DMS153 (cell line): ENCODE measurements at regions not wholly inside any gene's neighbourhood (a gene's known extent, or its start where the extent isn't known, plus 50 kb on each side); places are given as distances from the start of the nearest gene placed in this dataset.
A peak's percentile ranks its signal among the peaks of the same experiment; 100 is the strongest.

Experiments
- DNase-seq: peaks from one replicate; lab custom pipeline; 2025; lab: John Stamatoyannopoulos, UW

DNA sequence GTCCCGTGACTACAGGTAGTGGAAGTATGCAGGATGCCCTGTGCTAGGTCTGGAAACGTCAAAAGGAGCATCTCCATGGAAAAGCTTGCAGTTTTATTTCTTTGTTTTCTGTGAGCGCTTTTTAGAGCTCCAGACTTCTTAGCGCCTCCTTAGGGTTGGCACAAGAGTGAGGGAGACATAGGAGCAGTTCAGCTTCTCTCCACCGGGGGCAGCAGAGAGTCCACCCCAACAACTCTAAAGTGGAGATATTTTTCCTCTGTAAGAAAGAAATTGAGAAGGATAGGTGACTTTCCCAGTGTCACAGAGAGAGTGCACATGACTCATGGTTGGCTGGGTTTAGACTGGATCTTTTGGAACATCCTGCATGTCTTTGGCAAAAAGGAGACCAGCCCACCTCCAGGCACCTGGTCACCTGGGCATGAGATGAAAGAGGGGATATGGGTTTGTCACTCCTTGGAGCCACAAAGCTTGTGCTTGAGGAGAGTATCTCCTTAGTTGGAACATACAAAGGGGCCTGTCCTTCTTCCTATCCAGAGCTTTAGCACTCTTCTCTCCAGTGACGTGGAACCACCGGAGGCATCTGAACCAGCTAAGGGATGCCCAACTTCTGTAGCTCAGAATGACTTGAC is 637.7 kb downstream of the SEMA5A start:
- DNase-seq, result peak; percentile 12

DNA sequence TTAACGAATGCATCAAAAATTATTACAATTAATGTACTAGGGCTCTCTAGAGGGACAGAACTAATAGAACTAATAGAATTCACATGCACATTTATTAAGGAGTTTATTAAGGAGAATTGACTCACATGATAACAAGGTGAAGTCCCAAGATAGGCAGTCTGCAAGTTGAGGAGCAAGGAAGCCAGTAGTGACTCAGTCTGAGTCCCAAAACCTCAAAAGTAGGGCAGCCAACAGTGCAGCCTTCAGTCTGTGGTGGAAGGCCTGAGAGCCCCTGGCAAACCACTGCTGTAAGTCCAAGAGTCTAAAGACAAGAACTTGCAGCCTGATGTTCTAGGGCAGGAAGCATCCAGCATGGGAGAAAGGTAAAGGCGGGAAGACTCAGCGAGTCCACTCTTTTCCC is 633.8 kb downstream of the SEMA5A start:
- DNase-seq, result no peak

DNA sequence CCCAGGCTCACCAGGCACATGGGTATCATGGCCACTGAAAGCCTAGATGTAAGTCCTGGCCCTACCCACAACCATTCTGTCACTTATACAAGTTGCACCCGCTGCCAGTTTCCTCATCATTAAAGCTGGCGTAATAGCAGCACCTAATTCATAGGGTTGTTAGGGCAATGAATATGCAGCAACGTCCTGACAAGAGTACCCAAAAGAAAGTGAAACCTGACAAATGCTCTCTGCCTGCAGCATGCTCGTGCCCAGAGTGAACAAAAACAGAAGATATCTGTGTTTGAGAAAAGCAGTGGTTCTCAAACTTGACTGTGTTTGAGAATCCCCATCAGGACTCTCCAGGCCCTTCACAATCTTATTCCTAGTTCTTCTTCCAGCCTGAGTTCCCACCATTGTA is 632.4 kb downstream of the SEMA5A start:
- no peak for DNase-seq

DNA sequence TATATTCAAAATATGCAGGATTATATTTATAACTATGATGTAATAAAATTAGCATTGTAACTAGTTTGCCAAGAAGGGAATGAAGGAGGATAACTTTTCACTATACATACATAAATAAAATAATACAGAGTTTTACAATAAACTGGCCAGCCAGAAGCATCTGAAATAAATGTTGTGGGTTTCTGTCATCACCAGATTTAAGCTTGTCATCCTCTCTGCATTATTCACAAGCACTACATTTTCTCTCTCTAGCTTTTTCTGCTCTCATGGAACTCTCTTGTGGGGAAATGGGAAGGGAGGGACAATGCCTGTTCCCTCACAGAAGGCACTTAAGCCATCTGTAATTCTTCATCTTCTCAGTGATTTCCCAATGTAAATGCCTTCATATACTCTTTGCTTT is 626.8 kb downstream of the SEMA5A start:
- DNase-seq, result no peak

DNA sequence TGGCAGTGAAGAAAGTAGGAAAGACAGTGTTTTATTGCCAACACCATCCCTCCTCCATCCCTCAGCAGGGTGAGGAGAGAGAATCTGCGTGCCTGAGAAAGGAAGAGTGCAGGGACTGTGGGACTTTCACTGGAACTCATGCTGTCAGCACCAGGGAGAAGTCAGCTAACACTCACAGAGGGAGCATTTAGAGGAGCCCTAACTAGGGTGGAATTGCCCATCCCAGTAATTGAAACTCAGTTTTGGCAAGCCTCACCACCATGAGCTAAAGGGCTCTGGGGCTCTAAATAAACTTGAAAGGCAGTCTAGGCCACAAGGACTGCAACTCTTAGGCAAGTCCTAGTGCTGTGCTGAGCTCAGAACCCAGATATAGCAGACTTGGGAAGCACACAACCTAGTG is 622.3 kb downstream of the SEMA5A start:
- DNase-seq, result no peak

DNA sequence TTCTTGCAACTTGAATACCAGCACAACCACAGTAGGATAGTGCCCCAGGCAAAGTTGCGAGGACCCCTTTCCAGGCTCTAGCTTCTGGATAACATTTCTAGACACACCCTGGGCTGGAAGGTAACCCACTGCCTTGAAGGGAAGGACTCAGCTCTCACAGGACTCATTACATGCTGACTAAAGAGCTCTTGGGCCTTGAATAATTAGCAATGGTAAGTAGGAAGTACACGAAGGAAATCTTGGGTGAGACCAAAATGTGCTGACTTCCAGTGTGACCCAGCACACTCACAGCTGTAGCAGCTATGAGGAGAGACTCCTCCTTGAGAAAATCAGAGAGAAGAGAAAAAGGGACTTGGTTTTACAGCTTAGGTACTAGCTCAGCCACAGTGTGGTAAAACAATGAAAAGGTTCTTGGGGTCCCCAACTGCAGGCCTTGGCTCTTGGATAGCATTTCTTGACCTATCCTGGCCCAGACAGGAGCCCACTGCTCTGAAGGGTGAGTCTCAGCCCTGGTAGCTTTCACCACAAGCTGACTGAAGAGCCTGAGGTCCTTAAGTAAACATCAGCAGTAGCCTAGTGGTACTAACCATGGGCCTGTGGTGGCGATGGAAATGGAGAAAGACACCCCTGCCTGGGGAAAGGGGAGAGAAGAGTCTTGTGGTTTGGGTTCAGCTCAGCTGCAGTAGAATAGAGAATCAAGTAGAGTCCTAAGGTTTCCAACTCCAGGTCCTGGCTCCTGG is 621.7 kb downstream of the SEMA5A start:
- no peak for DNase-seq

DNA sequence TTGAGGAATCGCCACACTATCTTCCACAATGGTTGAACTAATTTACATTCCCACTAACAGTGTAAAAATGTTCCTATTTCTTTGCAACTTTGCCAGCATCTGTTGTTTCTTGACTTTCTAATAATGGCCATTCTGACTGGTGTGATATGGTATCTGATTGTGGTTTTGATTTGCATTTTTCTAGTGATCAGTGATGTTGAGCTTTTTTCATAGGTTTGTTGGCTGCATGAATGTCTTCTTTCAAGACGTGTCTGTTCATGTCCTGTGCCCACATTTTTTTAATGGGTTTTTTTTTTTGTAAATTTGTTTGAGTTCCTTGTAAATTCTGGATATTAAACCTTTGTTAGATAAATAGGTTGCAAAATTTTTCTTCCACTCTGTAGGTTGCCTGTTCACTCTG is 615.9 kb downstream of the SEMA5A start:
- no peak for DNase-seq

DNA sequence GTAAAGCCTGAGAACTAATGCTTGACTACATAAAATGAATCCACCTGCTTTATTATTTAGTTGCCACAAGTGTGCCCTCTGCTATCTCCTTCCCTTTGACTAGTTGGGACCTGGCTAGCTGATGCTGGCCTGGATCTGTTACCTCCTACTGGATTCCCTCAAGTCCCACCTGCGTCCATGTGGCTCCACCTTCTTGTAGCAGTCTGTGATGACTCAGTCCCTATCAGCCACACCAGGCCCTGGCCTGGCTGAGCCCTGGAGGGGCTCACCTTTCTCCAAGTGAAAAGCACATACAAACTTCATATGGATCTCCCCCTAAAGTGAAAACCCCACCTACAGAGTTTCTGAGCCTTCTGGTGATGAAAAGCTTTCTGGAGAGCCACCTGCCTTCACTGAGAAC is 611.4 kb downstream of the SEMA5A start:
- DNase-seq, result no peak

DNA sequence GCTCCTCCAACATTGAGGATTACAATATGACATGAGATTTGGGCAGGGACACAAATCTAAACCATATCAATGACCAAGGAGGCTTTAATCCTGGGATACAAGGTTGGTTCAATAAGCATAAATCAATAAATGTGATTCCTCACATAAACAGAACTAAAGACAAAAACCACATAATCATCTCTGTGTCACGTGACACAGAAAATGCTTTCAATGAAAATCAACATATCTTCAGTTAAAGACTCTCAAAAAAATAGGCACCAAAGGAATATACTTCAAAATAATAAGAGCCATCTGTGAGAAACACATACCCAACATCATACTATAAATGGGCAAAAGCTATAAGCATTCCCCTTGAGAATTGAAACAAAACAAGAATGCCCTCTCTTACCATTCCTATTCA is 604.9 kb downstream of the SEMA5A start:
- DNase-seq, result no peak

DNA sequence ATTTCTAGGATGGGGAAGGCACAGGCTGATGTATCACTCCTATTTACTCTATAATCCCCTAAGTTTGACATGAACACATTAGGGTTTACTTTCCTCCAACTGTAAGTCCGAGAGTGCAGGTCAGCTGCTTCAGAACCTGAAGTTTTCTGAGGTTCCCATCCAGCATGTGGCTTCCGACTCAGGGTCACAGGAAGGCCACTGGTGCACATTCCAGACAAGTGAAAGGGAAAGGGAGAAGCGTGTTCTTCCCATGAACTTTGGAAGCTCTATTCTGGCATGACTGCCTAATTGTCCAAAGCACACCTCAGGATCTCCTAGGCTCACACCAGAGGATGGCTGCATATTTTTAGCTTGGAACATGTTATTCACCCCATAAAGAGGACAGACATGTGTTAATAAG is 602.6 kb downstream of the SEMA5A start:
- no peak for DNase-seq

DNA sequence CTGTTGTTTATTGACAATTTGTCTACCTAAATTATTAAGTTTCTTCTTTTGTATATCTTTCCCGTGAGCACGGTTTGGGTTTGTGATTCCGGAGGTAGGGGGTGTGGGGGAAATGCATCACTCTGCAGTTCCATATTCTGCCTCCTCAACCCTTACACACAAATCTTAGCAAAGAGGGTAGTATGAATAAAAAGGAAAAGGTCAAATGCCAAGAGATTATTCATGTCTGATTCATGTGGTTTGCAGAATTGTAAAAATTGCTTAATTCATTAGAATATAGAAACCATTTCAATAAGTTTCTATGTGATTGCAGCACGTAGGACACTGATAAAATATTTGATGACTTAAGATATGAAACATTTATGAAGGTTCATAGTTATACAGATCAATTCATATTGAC is 601.9 kb downstream of the SEMA5A start:
- DNase-seq, result no peak

DNA sequence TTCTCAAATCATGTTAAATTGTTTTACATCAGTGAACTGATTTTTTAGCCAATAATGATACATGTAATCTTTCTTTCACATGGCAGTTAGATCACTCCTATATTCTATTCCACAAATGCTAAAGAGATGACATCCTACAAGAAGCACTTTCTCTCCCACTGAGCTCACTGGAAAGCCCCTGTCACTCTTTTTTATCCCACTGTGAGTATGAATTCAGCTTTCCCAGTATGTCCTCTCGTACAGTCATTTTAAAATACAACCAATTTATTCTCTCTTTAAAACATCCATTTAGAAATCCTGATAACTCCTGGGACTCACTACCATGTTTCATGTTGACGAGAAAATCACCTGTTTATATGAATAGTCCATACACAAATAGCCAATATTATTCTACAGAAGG is 599.9 kb downstream of the SEMA5A start:
- DNase-seq, result no peak

DNA sequence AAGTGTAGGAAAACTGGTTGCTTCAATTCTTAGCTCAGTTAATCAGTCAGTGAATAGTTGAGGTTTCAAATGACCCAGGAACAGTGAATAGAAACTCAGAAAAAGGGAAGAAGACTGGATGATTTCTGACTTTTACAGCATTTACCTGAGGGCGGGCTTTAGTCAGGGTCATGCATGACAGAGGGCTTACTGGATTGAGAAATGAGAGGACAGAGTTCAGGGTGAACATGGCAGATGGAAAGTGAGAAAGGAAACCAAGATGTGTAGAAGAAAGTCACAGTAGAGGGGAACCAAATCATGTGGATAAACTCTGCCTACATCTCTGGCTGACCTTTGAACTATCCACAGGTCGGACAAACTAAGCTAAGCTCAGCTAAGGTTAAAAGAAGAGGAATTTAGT is 596.0 kb downstream of the SEMA5A start:
- no peak for DNase-seq

DNA sequence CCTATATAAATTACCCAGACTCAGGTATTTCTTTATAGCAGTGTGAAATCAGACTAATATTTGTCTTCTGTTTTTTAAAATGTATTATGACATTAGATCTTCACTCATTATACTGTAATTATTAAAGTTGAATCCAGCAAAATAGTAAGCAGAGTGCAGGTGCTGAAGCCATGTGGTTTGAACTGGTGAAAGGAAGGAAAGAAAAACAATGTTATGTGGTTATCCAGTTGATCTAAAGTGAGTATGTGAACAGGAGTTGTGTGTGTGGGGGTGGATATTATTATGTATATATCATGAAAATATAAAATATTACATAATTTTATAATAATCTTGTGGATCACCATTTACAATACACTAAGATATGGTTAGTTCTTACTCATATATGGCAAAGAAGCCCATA is 593.7 kb downstream of the SEMA5A start:
- DNase-seq, result no peak

DNA sequence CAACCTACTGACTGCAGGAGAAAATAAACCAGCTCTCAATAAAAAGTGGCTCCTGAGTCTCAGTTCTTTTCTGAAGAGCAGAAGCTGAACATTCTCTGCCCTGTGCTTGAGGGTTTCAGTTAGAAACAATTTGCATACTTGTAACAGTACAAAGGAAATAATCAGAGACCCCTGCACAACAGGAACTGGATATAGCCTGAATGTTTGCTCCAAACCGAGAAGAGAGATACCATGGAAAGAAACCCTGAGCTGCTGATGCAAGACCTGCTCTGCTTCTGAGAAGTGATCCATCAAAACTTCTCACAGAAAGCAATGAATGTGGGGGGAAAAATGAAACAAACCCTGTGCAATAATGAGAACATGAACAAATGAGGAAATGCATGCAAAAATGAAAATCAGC is 592.9 kb downstream of the SEMA5A start:
- DNase-seq, result no peak

DNA sequence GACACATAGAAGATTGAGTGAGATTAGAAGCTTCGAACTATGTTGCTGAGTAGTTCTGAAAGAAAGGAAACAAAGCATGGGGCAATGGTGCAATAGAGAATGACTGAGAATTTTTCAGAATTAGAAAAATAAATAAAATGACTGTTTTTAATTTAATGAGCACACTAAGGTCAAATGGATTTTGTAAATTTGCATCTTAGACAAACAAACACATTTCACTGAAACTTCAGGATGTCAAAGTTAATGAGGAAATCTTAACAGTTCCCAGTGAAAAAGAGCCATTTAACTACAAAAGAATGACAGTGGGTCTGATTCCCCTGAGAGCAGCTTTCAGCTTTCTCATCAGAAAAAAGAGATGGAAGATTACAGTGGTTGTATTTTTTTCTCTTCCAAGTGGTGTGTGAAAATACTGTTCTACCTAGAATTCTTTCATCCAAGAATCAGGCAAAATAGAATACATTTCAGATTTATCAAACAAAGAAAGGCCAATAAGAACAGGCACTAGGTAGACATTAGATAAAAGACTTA is 591.9 kb downstream of the SEMA5A start:
- DNase-seq, result no peak

DNA sequence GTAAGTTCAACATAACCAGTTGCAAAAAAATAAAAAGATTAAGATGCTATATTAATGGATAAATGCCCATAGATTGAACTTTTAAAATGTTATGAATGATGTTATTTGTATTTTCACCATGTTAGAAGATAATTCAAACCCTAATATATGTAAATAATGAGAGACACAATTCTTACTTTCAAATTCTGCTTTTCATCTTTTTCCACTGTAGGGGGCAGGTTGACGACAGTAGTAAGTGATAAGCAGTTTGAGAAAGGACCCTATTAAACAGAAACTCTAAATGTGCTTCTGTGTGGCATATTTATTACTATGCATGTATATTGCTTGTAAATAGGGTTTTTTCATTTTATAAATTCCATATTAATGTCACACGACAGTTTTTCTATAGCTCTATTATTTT is 591.1 kb downstream of the SEMA5A start:
- no peak for DNase-seq

DNA sequence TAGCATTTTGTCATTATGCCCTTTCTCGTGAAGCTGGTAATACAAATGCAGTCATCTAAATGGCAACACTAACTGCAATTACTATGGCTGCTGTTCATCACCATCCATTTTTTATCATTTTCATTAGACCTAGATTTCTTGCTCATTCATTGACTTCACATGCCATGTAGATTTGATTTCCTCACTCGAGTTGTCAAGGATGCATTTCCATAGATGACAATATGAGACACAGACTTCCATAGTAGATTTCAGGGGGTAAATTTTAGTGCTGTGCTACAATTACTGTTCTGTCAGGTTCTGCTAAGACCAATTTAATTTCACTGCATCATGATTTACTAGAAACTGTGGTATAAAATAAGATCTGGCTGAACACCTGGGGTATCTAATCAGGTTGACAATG is 589.2 kb downstream of the SEMA5A start:
- DNase-seq, result no peak

DNA sequence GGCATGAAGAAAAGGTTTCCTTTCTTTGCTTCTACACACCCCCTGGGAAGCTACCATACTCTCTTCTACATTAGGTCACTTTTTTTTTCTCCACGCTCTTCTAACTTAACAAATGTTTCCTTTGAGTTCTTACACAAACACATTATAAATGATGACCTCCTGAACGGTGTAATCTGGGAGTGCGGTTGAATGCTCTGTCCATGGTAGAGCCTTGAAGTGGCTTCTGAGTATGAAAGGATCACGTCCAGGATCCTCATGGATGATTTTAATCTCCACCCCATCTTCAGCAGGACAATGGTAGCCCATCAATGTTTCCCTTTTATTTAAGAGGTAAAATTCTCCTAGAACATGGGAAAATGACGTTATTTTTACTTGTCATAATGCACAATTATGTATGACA is 587.3 kb downstream of the SEMA5A start:
- no peak for DNase-seq

DNA sequence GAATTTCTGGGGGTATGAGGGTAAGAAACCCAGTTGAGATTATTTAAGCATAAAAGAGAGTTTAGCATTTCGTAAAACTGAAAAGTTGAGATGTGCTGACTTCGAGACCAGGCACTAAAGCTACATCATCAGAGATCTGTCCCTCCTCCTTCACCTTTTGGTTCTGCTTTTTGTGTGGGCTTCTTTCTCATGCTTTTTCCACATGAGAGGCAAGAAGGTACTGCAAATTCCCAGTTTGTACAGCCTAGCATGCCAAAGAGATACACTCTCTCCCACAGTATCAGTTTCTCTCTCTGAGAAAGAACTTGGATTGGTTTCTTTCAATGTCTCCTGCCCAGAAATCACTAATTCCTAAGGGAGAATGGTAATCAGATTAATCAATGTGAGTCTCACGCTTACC is 584.7 kb downstream of the SEMA5A start:
- no peak for DNase-seq

DNA sequence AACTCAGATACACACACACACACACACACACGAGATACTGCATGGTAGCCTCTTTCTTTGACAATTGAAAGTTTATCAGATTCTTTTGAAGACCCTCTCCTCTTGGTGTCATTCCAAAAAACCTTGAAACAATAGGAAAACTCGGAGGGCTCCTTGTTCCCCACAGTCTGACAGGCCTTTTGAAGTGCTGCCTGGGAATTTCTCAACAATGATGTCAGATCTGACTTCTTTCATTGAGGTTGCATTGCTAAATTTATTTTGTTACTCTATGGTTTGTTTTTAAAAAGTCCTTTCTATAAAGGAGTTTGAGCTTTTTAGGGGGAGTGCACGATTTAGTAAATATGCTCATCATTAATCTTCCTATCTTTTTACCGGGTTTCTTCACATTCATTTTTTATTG is 583.9 kb downstream of the SEMA5A start:
- DNase-seq, result no peak

DNA sequence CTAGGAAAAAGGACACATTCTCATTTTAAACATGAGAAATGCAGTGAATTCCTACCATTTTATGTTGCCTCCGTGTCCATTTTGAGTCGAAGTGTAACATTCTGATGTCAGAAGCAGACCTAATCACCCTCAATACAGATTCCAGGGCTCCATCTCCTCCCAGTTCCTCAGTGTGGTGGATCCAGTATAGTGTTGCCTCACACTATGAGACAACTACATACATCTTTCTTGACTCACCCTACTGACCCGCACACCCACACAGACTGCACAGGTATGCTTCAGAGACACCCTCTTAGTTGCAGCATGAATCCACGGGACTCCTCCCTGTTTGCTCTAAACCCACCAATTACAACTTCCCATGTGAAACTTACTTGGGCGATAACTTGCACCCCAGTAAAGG is 564.9 kb downstream of the SEMA5A start:
- no peak for DNase-seq

DNA sequence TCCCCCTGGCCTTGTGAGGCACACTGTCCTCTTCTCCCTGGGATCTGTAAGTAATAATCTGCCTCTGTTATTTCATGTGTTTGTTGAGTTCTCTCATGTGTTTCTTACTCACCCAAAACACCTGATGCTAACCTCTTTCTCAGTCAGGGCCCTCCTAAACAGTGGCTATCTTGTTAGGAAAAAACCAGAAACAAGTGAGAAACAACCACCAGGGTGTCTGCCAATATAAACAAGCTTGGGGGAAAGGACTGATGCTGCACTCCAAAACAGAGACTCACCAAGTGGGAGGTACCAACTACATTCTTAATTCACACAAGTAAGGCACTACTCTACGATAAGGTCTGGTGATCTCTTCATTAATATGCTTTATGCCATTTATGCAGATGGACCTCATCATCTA is 564.4 kb downstream of the SEMA5A start:
- no peak for DNase-seq

DNA sequence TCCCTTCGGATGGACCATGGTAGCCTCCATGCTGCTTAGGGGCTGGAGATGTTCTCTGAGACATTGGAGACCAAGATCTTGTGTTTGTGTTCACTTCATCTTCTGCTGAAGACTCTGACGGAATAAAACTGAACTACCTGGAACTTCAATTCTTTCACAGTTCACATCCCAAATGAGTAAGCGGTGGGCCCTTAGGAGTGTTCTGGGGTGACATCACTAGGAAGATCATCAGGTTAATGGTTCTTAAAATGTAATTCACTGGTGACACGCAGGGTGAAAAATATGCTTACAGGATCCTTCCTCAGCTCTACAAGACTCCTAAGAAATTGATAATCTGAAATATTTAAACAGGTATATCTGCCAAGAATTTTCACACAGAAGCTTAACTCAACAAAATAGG is 561.5 kb downstream of the SEMA5A start:
- DNase-seq, result no peak
